Liver (tissue), 3 donors: ENCODE measurements at regions not wholly inside any gene's neighbourhood (a gene's known extent, or its start where the extent isn't known, plus 50 kb on each side); places are given as distances from the start of the nearest gene placed in this dataset.

Experiments
- EGR1 ChIP-seq, 2 donors: IDR thresholded peaks; 2 replicates each; pipeline ENCODE4 v1.6.1; 2016 to 2018; ENCODE audit warnings: antibody characterized with exemption in 2 of 2, low read depth in 2 of 2
- FOXA1 ChIP-seq: IDR thresholded peaks from 2 replicates; pipeline ENCODE4 v1.6.1; 2016; ENCODE audit warnings: antibody characterized with exemption
- GABPA ChIP-seq, 2 donors: IDR thresholded peaks in 1 of 2; conservative IDR thresholded peaks in 1 of 2; 2 replicates each; pipeline ENCODE4 v1.6.1; 2016; ENCODE audit warnings: antibody characterized with exemption in 2 of 2, mild to moderate bottlenecking in 1 of 2, moderate library complexity in 1 of 2
- JUND ChIP-seq, 2 donors: IDR thresholded peaks; 2 replicates each; pipeline ENCODE4 v1.6.1; 2016; ENCODE audit warnings: antibody characterized with exemption in 2 of 2
- RXRA ChIP-seq, 2 donors: IDR thresholded peaks; 2 replicates each; pipeline ENCODE4 v1.6.1; 2017 to 2018; ENCODE audit warnings: antibody characterized with exemption in 2 of 2, mild to moderate bottlenecking in 1 of 2
- TAF1 ChIP-seq: conservative IDR thresholded peaks from 2 replicates; pipeline ENCODE4 v1.6.1; 2016; ENCODE audit warnings: antibody characterized with exemption, mild to moderate bottlenecking
- YY1 ChIP-seq: IDR thresholded peaks from 2 replicates; pipeline ENCODE4 v1.6.1; 2016; ENCODE audit warnings: antibody characterized with exemption, mild to moderate bottlenecking
- ZBTB33 ChIP-seq: IDR thresholded peaks from 2 replicates; pipeline ENCODE4 v1.6.1; 2016; ENCODE audit warnings: antibody characterized with exemption
- TF ChIP-seq, protein P1 (sequence below): fragments of 150-350 bp; IDR thresholded peaks from 2 replicates; pipeline ENCODE4 v1.5.1; 2017; ENCODE audit warnings: improper control_type of control experiment, low read depth, low read length; ENCODE audit not compliant: missing input control
- TF ChIP-seq, protein P2 (sequence below): IDR thresholded peaks from 2 replicates; pipeline ENCODE4 v1.6.1; 2016; ENCODE audit warnings: antibody characterized with exemption, mild to moderate bottlenecking
- TF ChIP-seq, protein P3 (sequence below): IDR thresholded peaks from 2 replicates; pipeline ENCODE4 v1.6.1; 2016; ENCODE audit warnings: antibody characterized with exemption
- donor health status: healthy.
- donor health status: healthy.

- TF ChIP-seq JUND (IDR thresholded peaks at IDR 0.05) = no peak
- no peak for TF ChIP-seq GABPA (IDR thresholded peaks at IDR 0.05 in 1 of 2, conservative IDR thresholded peaks at IDR 0.05 in 1 of 2)
- TF ChIP-seq, protein P1, sequence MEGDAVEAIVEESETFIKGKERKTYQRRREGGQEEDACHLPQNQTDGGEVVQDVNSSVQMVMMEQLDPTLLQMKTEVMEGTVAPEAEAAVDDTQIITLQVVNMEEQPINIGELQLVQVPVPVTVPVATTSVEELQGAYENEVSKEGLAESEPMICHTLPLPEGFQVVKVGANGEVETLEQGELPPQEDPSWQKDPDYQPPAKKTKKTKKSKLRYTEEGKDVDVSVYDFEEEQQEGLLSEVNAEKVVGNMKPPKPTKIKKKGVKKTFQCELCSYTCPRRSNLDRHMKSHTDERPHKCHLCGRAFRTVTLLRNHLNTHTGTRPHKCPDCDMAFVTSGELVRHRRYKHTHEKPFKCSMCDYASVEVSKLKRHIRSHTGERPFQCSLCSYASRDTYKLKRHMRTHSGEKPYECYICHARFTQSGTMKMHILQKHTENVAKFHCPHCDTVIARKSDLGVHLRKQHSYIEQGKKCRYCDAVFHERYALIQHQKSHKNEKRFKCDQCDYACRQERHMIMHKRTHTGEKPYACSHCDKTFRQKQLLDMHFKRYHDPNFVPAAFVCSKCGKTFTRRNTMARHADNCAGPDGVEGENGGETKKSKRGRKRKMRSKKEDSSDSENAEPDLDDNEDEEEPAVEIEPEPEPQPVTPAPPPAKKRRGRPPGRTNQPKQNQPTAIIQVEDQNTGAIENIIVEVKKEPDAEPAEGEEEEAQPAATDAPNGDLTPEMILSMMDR = no peak
- TF ChIP-seq TAF1 = no peak
- TF ChIP-seq, protein P2, sequence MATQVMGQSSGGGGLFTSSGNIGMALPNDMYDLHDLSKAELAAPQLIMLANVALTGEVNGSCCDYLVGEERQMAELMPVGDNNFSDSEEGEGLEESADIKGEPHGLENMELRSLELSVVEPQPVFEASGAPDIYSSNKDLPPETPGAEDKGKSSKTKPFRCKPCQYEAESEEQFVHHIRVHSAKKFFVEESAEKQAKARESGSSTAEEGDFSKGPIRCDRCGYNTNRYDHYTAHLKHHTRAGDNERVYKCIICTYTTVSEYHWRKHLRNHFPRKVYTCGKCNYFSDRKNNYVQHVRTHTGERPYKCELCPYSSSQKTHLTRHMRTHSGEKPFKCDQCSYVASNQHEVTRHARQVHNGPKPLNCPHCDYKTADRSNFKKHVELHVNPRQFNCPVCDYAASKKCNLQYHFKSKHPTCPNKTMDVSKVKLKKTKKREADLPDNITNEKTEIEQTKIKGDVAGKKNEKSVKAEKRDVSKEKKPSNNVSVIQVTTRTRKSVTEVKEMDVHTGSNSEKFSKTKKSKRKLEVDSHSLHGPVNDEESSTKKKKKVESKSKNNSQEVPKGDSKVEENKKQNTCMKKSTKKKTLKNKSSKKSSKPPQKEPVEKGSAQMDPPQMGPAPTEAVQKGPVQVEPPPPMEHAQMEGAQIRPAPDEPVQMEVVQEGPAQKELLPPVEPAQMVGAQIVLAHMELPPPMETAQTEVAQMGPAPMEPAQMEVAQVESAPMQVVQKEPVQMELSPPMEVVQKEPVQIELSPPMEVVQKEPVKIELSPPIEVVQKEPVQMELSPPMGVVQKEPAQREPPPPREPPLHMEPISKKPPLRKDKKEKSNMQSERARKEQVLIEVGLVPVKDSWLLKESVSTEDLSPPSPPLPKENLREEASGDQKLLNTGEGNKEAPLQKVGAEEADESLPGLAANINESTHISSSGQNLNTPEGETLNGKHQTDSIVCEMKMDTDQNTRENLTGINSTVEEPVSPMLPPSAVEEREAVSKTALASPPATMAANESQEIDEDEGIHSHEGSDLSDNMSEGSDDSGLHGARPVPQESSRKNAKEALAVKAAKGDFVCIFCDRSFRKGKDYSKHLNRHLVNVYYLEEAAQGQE = no peak
- no peak for TF ChIP-seq YY1
- TF ChIP-seq, protein P3, sequence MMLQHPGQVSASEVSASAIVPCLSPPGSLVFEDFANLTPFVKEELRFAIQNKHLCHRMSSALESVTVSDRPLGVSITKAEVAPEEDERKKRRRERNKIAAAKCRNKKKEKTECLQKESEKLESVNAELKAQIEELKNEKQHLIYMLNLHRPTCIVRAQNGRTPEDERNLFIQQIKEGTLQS = no peak
- no peak for TF ChIP-seq RXRA (IDR thresholded peaks at IDR 0.05)
- TF ChIP-seq FOXA1 = no peak
- no peak for TF ChIP-seq EGR1 (IDR thresholded peaks at IDR 0.05; ENCODE audit: low read depth in 2 of 2)
- TF ChIP-seq ZBTB33 = no peak
Measured at GRCh38 chr4:42313872-42314271, 83.4 kb upstream of the SHISA3 start.
